ENCODE measurements at regions not wholly inside any gene's neighbourhood (a gene's known extent, or its start where the extent isn't known, plus 50 kb on each side); places are given as distances from the start of the nearest gene placed in this dataset.

GRCh38 chr5:106656821-106657220, 1013.9 kb downstream of the EFNA5 start:
- FAIRE-seq: no peak
- H3K27ac ChIP-seq (ENCODE audit: control insufficient read depth, insufficient read depth, low read length): no peak overlapping the region
- H4K20me1 ChIP-seq (ENCODE audit: control insufficient read depth, extremely low read depth, insufficient read depth, low read length): no peaks in the 10 kb centered on the region
- H2AFZ ChIP-seq (ENCODE audit: control insufficient read depth, low read length): no peak overlapping the region
- no peaks in the 10 kb centered on the region for H3K27me3 ChIP-seq (ENCODE audit: control insufficient read depth, extremely low read depth, insufficient read depth, low read length)
- H3K4me1 ChIP-seq (ENCODE audit: control insufficient read depth, extremely low read depth, insufficient read depth, low read length): no peaks in the 10 kb centered on the region
- H3K9ac ChIP-seq (ENCODE audit: control insufficient read depth, extremely low read depth, insufficient read depth, low read length): no peak overlapping the region
- no peaks in the 10 kb centered on the region for H3K9me1 ChIP-seq (ENCODE audit: control insufficient read depth, extremely low read depth, insufficient read depth, low read length)
- no peaks in the 10 kb centered on the region for H3K36me3 ChIP-seq (ENCODE audit: control insufficient read depth in 2 of 2, extremely low read depth in 1 of 2, insufficient read depth in 2 of 2, low read length in 2 of 2)
- no peak overlapping the region for H3K4me2 ChIP-seq (ENCODE audit: control insufficient read depth, extremely low read depth, insufficient read depth, low read depth, low read length)
- dilution Hi-C loops (cut with MboI; ENCODE audit: extremely low pct_ligation_motif_present, low sequenced_read_pairs): no loop called here
- TF ChIP-seq CTCF (optimal IDR thresholded peaks at IDR 0.05 in 1 of 3, IDR thresholded peaks at IDR 0.05 in 1 of 3, conservative IDR thresholded peaks at IDR 0.05 in 1 of 3; ENCODE audit: extremely low read depth in 1 of 3, insufficient read depth in 2 of 3, low read length in 3 of 3) (no peak), EZH2 (IDR thresholded peaks at IDR 0.05; ENCODE audit: low read length) (no peak)
- H3K9me3 ChIP-seq (ENCODE audit: control insufficient read depth, low read depth, low read length): no peaks in the 10 kb centered on the region
- no peak for DNase-seq (ENCODE audit: low read depth, low spot score)
- no peak overlapping the region for H3K4me3 ChIP-seq (ENCODE audit: control insufficient read depth in 2 of 3, extremely low read depth in 1 of 3, insufficient read depth in 2 of 3, low read depth in 1 of 3, low read length in 3 of 3)
- no peaks in the 10 kb centered on the region for H3K79me2 ChIP-seq (ENCODE audit: control insufficient read depth, insufficient read depth, low read length)

- Histone ChIP-seq H4K20me1 (ENCODE audit: control insufficient read depth, extremely low read depth, insufficient read depth, low read length) (no peaks in the 10 kb centered on the region), H2AFZ (ENCODE audit: control insufficient read depth, low read length) (no peak overlapping the region), H3K27ac (ENCODE audit: control insufficient read depth, insufficient read depth, low read length) (no peak overlapping the region), H3K9me3 (ENCODE audit: control insufficient read depth, low read depth, low read length) (no peaks in the 10 kb centered on the region), H3K4me3 (ENCODE audit: control insufficient read depth in 2 of 3, extremely low read depth in 1 of 3, insufficient read depth in 2 of 3, low read depth in 1 of 3, low read length in 3 of 3) (no peak overlapping the region), H3K9ac (ENCODE audit: control insufficient read depth, extremely low read depth, insufficient read depth, low read length) (no peak overlapping the region), H3K79me2 (ENCODE audit: control insufficient read depth, insufficient read depth, low read length) (no peaks in the 10 kb centered on the region), H3K9me1 (ENCODE audit: control insufficient read depth, extremely low read depth, insufficient read depth, low read length) (no peaks in the 10 kb centered on the region), H3K27me3 (ENCODE audit: control insufficient read depth, extremely low read depth, insufficient read depth, low read length) (no peaks in the 10 kb centered on the region), H3K4me1 (ENCODE audit: control insufficient read depth, extremely low read depth, insufficient read depth, low read length) (no peaks in the 10 kb centered on the region), H3K36me3 (ENCODE audit: control insufficient read depth in 2 of 2, extremely low read depth in 1 of 2, insufficient read depth in 2 of 2, low read length in 2 of 2) (no peaks in the 10 kb centered on the region), H3K4me2 (ENCODE audit: control insufficient read depth, extremely low read depth, insufficient read depth, low read depth, low read length) (no peak overlapping the region)
- FAIRE-seq: no peak
- dilution Hi-C loops (cut with MboI; ENCODE audit: extremely low pct_ligation_motif_present, low sequenced_read_pairs): no loop called here
- DNase-seq (ENCODE audit: low read depth, low spot score): no peak
- TF ChIP-seq CTCF (optimal IDR thresholded peaks at IDR 0.05 in 1 of 3, IDR thresholded peaks at IDR 0.05 in 1 of 3, conservative IDR thresholded peaks at IDR 0.05 in 1 of 3; ENCODE audit: extremely low read depth in 1 of 3, insufficient read depth in 2 of 3, low read length in 3 of 3): no peak
- TF ChIP-seq EZH2 (IDR thresholded peaks at IDR 0.05; ENCODE audit: low read length): no peak
Observed at GRCh38 chr5:106649031-106649430, 1021.7 kb downstream of the EFNA5 start.
